ENCODE measurements at regions not wholly inside any gene's neighbourhood (a gene's known extent, or its start where the extent isn't known, plus 50 kb on each side); places are given as distances from the start of the nearest gene placed in this dataset.

DNA sequence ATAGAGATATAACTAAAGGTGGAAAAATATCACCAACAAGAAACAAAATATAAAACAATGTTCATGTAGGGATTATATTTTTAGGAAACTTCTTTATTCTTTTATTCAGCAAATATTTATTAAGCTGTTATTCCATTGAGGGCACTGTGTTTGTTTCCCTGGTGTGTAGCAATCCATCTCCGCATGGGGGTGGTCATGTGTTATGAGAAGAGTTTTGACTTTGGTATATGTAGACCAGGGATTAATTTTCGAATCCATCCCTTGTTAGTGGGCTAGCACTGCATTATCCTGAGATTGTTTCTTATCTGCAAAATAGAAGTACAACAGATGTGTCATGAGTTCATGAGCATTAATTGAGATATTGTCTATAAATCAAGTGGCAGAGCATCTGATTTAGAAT is 190.2 kb upstream of the LRRC7 start:
- Histone ChIP-seq H3K27ac (no peak overlapping the region), H3K4me1 (no peaks in the 10 kb centered on the region), H3K27me3 (no peaks in the 10 kb centered on the region), H3K36me3 (no peaks in the 10 kb centered on the region), H3K4me3 (no peak overlapping the region), H3K9me3 (no peaks in the 10 kb centered on the region)
- intact Hi-C loops (cut with DNase I; ENCODE audit: low total_unique reads), result no loop called here
- DNase-seq (ENCODE audit: low spot score in 2 of 2), result no peak
- no peak for TF ChIP-seq POLR2A (IDR thresholded peaks at IDR 0.05)
- no peak for TF ChIP-seq CTCF (IDR thresholded peaks at IDR 0.05)
- no peak for TF ChIP-seq POLR2AphosphoS5 (IDR thresholded peaks at IDR 0.05)

- H3K9me3 ChIP-seq, result no peaks in the 10 kb centered on the region
- no peaks in the 10 kb centered on the region for H3K4me1 ChIP-seq
- H3K27me3 ChIP-seq, result no peaks in the 10 kb centered on the region
- H3K36me3 ChIP-seq, result no peaks in the 10 kb centered on the region
- TF ChIP-seq POLR2AphosphoS5 (IDR thresholded peaks at IDR 0.05), result no peak
- TF ChIP-seq POLR2A (IDR thresholded peaks at IDR 0.05), result no peak
- intact Hi-C loops (cut with DNase I; ENCODE audit: low total_unique reads), result no loop called here
- no peak for DNase-seq (ENCODE audit: low spot score in 2 of 2)
- H3K4me3 ChIP-seq, result no peak overlapping the region
- H3K27ac ChIP-seq, result no peak overlapping the region
These were observed 179.7 kb upstream of the LRRC7 start for GRCh38 chr1:69388044-69388443.

DNA sequence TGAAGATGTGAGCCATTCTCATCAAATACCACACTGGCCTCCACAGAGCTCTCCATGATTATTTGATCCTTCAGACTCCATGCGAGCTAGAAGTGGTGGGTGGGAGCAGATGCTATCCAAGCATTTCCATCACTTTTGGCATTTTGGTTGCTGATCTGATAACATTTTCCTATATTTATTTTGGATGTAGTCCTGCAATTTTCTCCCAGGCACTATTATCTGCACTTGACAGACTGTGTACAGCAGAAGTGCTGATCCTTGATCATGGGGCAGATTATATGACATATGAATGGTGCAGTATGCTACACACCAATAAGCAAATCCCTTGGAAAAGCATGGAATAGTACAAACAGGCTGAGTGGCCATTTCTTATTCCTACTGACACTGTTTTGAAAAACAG is 167.6 kb upstream of the LRRC7 start:
- H3K27ac ChIP-seq, result no peak overlapping the region
- TF ChIP-seq CTCF (IDR thresholded peaks at IDR 0.05) (no peak), POLR2AphosphoS5 (IDR thresholded peaks at IDR 0.05) (no peak), POLR2A (IDR thresholded peaks at IDR 0.05) (no peak)
- no peaks in the 10 kb centered on the region for H3K4me1 ChIP-seq
- no peaks in the 10 kb centered on the region for H3K36me3 ChIP-seq
- no peak for DNase-seq (ENCODE audit: low spot score in 2 of 2)
- no peak overlapping the region for H3K4me3 ChIP-seq
- H3K27me3 ChIP-seq, result no peaks in the 10 kb centered on the region
- H3K9me3 ChIP-seq, result no peaks in the 10 kb centered on the region
- intact Hi-C loops (cut with DNase I; ENCODE audit: low total_unique reads), result no loop called here

DNA sequence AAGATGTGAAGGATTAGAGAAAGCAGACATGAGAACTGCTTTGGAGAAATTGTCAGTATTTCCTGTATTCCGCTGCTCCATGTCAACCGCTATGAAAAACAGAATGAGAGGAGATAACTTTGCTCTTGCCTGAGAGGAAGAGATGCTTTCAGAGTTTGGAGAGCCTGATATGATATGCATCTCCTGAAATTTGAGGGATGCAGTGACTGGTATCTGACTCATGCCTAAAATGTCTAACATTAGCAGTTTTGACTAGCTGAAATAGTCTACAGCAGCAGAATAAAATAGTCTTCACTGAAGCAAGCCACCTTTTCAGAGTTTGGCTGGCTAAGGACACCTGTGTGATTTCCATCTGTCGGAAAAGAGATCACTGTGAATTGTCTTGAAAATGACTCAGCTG is 165.8 kb upstream of the LRRC7 start:
- no peaks in the 10 kb centered on the region for H3K9me3 ChIP-seq
- intact Hi-C loops (cut with DNase I; ENCODE audit: low total_unique reads), result no loop called here
- no peaks in the 10 kb centered on the region for H3K27me3 ChIP-seq
- TF ChIP-seq POLR2AphosphoS5 (IDR thresholded peaks at IDR 0.05) (no peak), CTCF (IDR thresholded peaks at IDR 0.05) (no peak), POLR2A (IDR thresholded peaks at IDR 0.05) (no peak)
- H3K27ac ChIP-seq, result no peak overlapping the region
- H3K36me3 ChIP-seq, result no peaks in the 10 kb centered on the region
- no peak for DNase-seq (ENCODE audit: low spot score in 2 of 2)
- H3K4me3 ChIP-seq, result no peak overlapping the region
- no peaks in the 10 kb centered on the region for H3K4me1 ChIP-seq

GRCh38 chr1:69403756-69404320 is 163.9 kb upstream of the LRRC7 start:
- no peak overlapping the region for H3K27ac ChIP-seq
- intact Hi-C loops (cut with DNase I; ENCODE audit: low total_unique reads), result no loop called here
- TF ChIP-seq POLR2AphosphoS5 (IDR thresholded peaks at IDR 0.05) (no peak), POLR2A (IDR thresholded peaks at IDR 0.05) (no peak), CTCF (IDR thresholded peaks at IDR 0.05) (no peak)
- no peak overlapping the region for H3K4me3 ChIP-seq
- H3K4me1 ChIP-seq, result no peaks in the 10 kb centered on the region
- H3K9me3 ChIP-seq, result peaks cover 0 to 4% of the 10 kb centered on the region in 2 donors
- no peaks in the 10 kb centered on the region for H3K36me3 ChIP-seq
- no peak for DNase-seq (ENCODE audit: low spot score in 2 of 2)
- H3K27me3 ChIP-seq, result no peaks in the 10 kb centered on the region

DNA sequence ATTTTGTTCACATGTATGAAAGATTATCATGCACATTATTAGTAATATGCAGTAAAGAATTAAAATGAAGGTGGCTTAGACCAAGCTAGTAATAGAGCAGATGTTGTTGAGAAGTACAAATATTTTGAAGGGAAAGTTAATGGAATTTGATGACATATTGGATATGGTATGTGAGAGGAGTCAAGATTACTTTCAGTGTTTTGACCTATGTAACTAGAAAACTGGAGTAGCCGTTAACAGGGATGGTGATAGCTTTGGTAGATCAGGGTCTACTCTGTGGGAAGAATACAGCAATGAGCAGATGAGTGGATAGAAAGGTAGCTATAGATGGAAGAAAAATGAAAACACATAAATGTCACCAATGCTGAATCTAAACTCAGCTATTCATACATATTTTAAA is 163.2 kb upstream of the LRRC7 start:
- no peaks in the 10 kb centered on the region for H3K27me3 ChIP-seq
- TF ChIP-seq CTCF (IDR thresholded peaks at IDR 0.05), result no peak
- no peak overlapping the region for H3K4me3 ChIP-seq
- no peaks in the 10 kb centered on the region for H3K4me1 ChIP-seq
- H3K36me3 ChIP-seq, result no peaks in the 10 kb centered on the region
- no peak overlapping the region for H3K27ac ChIP-seq
- no peak for DNase-seq (ENCODE audit: low spot score in 2 of 2)
- intact Hi-C loops (cut with DNase I; ENCODE audit: low total_unique reads), result no loop called here
- H3K9me3 ChIP-seq, result peaks cover 0 to 4% of the 10 kb centered on the region in 2 donors

Measured in breast epithelium (tissue), 4 donors.